ENCODE measurements at regions not wholly inside any gene's neighbourhood (a gene's known extent, or its start where the extent isn't known, plus 50 kb on each side); places are given as distances from the start of the nearest gene placed in this dataset.

DNA sequence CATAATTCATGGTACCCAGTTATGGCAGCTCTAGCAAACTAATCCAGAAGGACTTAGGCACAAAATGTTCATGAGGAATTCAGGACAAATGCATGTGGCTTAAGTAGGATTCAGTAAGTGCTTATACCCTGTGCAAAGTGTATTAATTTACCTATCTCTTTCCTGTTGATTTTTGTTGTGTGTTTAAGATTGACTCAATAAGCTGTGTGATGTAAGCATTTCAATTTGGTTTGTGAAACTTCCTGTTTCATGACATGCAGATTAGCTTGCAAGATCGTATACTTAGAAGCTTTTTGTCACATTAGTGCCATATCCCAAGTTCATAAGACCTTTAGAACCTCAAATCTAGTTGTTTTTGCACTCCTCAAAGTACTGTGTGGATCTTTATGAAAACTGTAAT is 416.7 kb downstream of the ARL4A start:
- TF ChIP-seq, protein P1, sequence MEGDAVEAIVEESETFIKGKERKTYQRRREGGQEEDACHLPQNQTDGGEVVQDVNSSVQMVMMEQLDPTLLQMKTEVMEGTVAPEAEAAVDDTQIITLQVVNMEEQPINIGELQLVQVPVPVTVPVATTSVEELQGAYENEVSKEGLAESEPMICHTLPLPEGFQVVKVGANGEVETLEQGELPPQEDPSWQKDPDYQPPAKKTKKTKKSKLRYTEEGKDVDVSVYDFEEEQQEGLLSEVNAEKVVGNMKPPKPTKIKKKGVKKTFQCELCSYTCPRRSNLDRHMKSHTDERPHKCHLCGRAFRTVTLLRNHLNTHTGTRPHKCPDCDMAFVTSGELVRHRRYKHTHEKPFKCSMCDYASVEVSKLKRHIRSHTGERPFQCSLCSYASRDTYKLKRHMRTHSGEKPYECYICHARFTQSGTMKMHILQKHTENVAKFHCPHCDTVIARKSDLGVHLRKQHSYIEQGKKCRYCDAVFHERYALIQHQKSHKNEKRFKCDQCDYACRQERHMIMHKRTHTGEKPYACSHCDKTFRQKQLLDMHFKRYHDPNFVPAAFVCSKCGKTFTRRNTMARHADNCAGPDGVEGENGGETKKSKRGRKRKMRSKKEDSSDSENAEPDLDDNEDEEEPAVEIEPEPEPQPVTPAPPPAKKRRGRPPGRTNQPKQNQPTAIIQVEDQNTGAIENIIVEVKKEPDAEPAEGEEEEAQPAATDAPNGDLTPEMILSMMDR (IDR thresholded peaks at IDR 0.05; ENCODE audit: control insufficient read depth, insufficient read depth, low read depth, low read length, missing control alignments) = no peak
- DNase-seq (ENCODE audit: low read depth) = no peak
- no peak overlapping the region for H3K4me3 ChIP-seq (ENCODE audit: control insufficient read depth, low read depth, low read length)

DNA sequence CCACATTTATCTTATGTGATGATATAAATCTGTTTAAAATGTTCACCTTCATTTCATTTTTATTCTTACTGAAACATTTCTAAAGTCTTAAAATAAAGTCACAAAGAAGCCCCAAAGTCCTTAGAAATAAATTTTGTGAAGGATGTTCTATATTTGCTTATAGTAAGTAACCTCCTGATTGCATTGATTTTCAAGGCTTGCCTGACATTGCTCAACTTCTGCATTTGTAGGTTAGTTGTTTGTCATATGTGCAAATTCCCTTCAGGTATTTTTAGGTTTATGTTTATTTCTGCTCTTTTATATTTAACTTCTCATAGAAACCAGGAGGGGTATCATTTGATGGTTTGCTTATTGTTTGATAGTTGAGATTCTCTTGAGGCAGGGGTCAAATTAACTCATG is 417.8 kb downstream of the ARL4A start:
- no peak overlapping the region for H3K4me3 ChIP-seq (ENCODE audit: control insufficient read depth, low read depth, low read length)
- no peak for DNase-seq (ENCODE audit: low read depth)
- TF ChIP-seq, protein P1 (IDR thresholded peaks at IDR 0.05; ENCODE audit: control insufficient read depth, insufficient read depth, low read depth, low read length, missing control alignments) = no peak

DNA sequence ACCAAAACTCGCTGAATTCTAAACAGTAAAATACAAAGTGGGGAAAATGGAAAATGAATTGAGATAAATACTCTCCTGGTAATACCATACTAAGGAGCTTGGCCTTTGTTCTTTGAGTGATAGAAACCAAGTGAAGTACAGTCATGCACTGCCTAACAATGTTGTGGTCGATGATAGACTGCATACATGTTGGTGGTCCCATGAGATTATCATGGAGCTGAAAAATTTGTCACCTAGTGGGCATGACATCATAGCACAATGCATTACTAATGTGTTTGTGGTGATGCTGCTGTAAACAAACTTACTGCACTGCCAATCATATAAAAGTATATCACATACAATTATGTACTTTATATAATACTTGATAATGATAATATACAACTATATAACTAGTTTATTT is 419.1 kb downstream of the ARL4A start:
- TF ChIP-seq, protein P1 (IDR thresholded peaks at IDR 0.05; ENCODE audit: control insufficient read depth, insufficient read depth, low read depth, low read length, missing control alignments) = no peak
- DNase-seq (ENCODE audit: low read depth) = no peak
- H3K4me3 ChIP-seq (ENCODE audit: control insufficient read depth, low read depth, low read length) = no peak overlapping the region

DNA sequence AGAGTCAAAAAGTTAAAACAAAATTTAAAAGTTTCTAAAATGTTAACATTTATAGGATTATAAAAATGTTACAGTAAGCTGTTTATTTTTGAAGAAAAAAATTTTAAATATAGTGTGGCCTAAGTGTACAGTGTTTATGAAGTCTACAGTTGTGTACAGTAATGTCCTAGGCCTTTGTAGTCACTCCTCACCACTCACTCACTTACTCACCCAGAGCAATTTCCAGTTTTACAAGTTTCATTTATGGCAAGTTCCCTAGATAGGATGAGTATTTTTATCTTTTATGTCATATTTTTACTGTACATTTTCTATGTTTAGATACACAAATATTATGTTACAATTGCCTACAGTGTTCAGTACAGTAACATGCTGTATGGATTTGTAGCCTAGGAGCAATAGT is 419.9 kb downstream of the ARL4A start:
- TF ChIP-seq, protein P1 (IDR thresholded peaks at IDR 0.05; ENCODE audit: control insufficient read depth, insufficient read depth, low read depth, low read length, missing control alignments) = no peak
- H3K4me3 ChIP-seq (ENCODE audit: control insufficient read depth, low read depth, low read length) = no peak overlapping the region
- DNase-seq (ENCODE audit: low read depth) = no peak

DNA sequence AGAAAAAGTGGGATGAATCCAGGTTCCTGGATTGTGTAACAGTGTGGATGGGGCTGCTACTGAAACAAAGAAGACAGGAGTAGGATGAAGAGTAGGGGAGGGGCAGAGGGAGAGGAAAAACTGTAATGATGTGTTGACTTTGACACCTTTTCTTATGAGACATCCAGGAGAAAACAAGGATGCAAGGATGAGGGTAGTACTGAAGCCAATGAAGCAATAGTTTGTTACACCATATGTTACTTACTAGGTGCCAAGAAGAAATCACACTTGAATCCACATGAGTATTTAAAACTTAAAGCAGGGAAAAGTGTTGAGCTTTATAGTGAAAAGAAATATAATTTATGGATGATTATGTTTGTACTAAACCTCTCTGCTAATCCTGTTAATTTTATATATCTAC is 420.6 kb downstream of the ARL4A start:
- DNase-seq (ENCODE audit: low read depth) = no peak
- TF ChIP-seq, protein P1 (IDR thresholded peaks at IDR 0.05; ENCODE audit: control insufficient read depth, insufficient read depth, low read depth, low read length, missing control alignments) = no peak

DNA sequence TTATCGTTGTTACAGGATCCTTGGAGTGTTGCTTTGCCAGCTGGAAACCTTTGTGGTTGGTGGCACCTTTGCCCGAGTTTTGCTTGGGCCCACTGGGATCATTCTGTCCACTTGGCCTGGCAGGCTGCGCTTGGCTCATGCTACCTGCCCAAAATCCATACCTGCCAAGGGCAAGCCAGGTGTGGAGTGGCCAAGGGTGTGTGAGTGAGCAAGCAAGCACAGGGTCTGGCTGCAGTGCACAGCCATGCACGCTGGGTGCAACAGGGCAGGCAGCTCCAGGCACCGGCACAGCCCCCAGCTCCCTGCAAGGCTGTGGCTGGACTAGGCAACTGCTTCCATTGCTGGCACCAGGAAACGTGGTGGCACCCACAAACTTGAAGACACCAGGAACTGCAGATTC is 421.8 kb downstream of the ARL4A start:
- H3K4me3 ChIP-seq (ENCODE audit: control insufficient read depth, low read depth, low read length) = no peak overlapping the region
- TF ChIP-seq, protein P1 (IDR thresholded peaks at IDR 0.05; ENCODE audit: control insufficient read depth, insufficient read depth, low read depth, low read length, missing control alignments) = no peak
- no peak for DNase-seq (ENCODE audit: low read depth)

More for the DNA sequence above, 420.6 kb downstream of the ARL4A start:
- no peak overlapping the region for H3K4me3 ChIP-seq (ENCODE audit: control insufficient read depth, low read depth, low read length)

DNA sequence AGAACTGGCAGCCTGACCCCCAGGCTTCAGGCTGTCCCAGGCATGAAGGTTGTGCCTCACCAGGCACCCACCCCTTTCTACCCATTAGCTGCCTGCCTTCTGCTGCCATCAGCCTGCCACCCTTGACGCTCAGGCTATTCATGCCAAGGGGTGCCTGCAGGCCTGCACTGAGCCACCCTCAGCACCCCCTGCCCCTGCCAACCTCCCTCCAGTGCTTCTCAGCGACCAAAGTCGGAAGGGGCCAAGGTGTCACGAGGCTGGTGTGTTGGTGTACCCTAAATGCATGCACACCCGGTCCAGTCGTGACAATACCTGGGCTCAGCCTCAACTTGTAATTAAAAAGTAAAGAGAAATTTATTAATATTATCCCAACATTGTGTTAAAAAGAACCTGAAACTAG is 422.7 kb downstream of the ARL4A start:
- no peak for DNase-seq (ENCODE audit: low read depth)
- TF ChIP-seq, protein P1 (IDR thresholded peaks at IDR 0.05; ENCODE audit: control insufficient read depth, insufficient read depth, low read depth, low read length, missing control alignments) = no peak
- no peak overlapping the region for H3K4me3 ChIP-seq (ENCODE audit: control insufficient read depth, low read depth, low read length)

All from AG09309 (cell line).